ENCODE measurements at regions not wholly inside any gene's neighbourhood (a gene's known extent, or its start where the extent isn't known, plus 50 kb on each side); places are given as distances from the start of the nearest gene placed in this dataset.
"Not testable (repeated sequence)": the region's sequence is repeated elsewhere in the genome, so short reads cannot be mapped to it uniquely, and the experiment has no call there.

- no peak for DNase-seq
These were observed 61.1 kb upstream of the SEM1 start for GRCh38 chr7:96770758-96771157.

GRCh38 chr7:96772139-96772694 is 62.6 kb upstream of the SEM1 start:
- DNase-seq = no peak

GRCh38 chr7:96773483-96773882 is 63.8 kb upstream of the SEM1 start:
- DNase-seq = no peak

- no peak for DNase-seq
These were observed 64.7 kb upstream of the SEM1 start for GRCh38 chr7:96774358-96774757.

GRCh38 chr7:96775046-96775445 is 65.4 kb upstream of the SEM1 start:
- no peak for DNase-seq

GRCh38 chr7:96778263-96778662 is 68.6 kb upstream of the SEM1 start:
- no peak for DNase-seq

- no peak for DNase-seq
These were observed 72.3 kb upstream of the SEM1 start for GRCh38 chr7:96781919-96782318.

GRCh38 chr7:96782686-96783298 is 73.1 kb upstream of the SEM1 start:
- not testable (repeated sequence) for DNase-seq

- no peak for DNase-seq
These were observed 75.0 kb upstream of the SEM1 start for GRCh38 chr7:96784597-96784996.

- DNase-seq = no peak
These were observed 76.8 kb upstream of the SEM1 start for GRCh38 chr7:96786261-96786997.

GRCh38 chr7:96786998-96787395 is 77.4 kb upstream of the SEM1 start:
- no peak for DNase-seq

GRCh38 chr7:96789914-96790313 is 80.3 kb upstream of the SEM1 start:
- DNase-seq = no peak

GRCh38 chr7:96792115-96792514 is 82.5 kb upstream of the SEM1 start:
- no peak for DNase-seq

- DNase-seq = no peak
These were observed 84.4 kb upstream of the SEM1 start for GRCh38 chr7:96794063-96794462.

- DNase-seq = no peak
These were observed 90.5 kb upstream of the SEM1 start for GRCh38 chr7:96800122-96800521.

GRCh38 chr7:96800824-96801223 is 91.2 kb upstream of the SEM1 start:
- no peak for DNase-seq

- no peak for DNase-seq
These were observed 109.6 kb upstream of the SEM1 start for GRCh38 chr7:96819111-96819700.

GRCh38 chr7:96821131-96821530 is 111.5 kb upstream of the SEM1 start:
- not testable (repeated sequence) for DNase-seq

- DNase-seq = no peak
These were observed 113.2 kb upstream of the SEM1 start for GRCh38 chr7:96822824-96823223.

GRCh38 chr7:96823274-96823673 is 113.6 kb upstream of the SEM1 start:
- DNase-seq = no peak

GRCh38 chr7:96824686-96825085 is 115.0 kb upstream of the SEM1 start:
- DNase-seq = no peak

GRCh38 chr7:96825285-96825684 is 115.6 kb upstream of the SEM1 start:
- no peak for DNase-seq

- DNase-seq = no peak
These were observed 116.4 kb upstream of the SEM1 start for GRCh38 chr7:96826089-96826488.

GRCh38 chr7:96827701-96828100 is 118.1 kb upstream of the SEM1 start:
- DNase-seq = no peak
